ENCODE measurements at regions not wholly inside any gene's neighbourhood (a gene's known extent, or its start where the extent isn't known, plus 50 kb on each side); places are given as distances from the start of the nearest gene placed in this dataset.

DNA sequence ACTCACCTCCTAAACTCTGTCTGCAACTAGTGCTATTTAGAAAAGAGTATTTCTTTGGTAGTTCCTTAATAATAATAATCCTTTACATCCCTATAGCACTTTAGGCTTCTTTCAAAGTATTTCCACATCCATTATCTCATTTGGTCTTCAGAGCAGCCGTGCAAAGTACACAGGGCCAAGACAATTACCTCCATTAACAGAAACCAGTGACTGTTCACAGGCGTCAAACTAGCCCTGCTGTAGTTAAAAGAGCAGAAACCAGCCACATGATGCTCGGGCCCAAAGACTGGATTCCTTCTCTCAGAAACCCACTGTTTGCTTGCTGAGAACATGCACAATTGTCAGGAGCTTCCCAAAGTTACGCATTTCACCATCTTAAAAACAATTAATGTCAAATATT is 396.0 kb upstream of the DAB1 start:
- peak in 1 of 2 donors; percentile 71 for DNase-seq
- Histone ChIP-seq H3K4me1 (ENCODE audit: control insufficient read depth in 3 of 3, insufficient read depth in 2 of 3, low read depth in 1 of 3, low read length in 2 of 3) (no peaks in the 10 kb centered on the region), H3K36me3 (ENCODE audit: control insufficient read depth in 3 of 3, insufficient read depth in 2 of 3, low read depth in 1 of 3, low read length in 3 of 3) (no peaks in the 10 kb centered on the region), H3K4me3 (ENCODE audit: low read depth in 1 of 3, low read length in 3 of 3) (no peak overlapping the region), H3K9me3 (ENCODE audit: control insufficient read depth in 2 of 2, insufficient read depth in 1 of 2, low read depth in 1 of 2, low read length in 1 of 2) (no peaks in the 10 kb centered on the region), H3K27ac (ENCODE audit: low read depth in 1 of 3, low read length in 2 of 3) (no peak overlapping the region), H3K27me3 (ENCODE audit: control insufficient read depth in 3 of 3, insufficient read depth in 3 of 3, low read length in 3 of 3) (no peaks in the 10 kb centered on the region)
- WGBS, 3 donors, result 29 to 42% (median 32%) methylated on average over 4 of the region's 4 CpGs
- FAIRE-seq, result no peak

DNA sequence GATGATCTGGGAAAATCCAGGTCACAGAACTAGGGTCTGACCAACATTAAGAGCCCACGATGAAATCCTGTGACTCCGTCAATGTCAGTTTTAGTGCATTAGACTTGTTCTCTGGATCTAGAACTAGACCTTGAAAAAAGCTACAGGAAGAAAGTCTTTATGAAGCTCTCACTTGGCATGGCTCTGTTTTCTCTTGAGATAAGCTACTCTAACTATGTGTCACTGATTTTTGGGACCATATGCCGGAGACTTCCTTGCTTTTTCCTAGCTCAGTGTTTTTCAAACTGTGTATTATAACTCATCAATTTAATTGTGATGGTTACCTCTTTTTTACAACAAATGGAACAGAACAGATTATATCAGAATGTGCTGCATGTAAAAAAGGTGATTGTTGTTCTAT is 379.7 kb upstream of the DAB1 start:
- H3K27ac ChIP-seq (ENCODE audit: low read depth in 1 of 3, low read length in 2 of 3), result no peak overlapping the region
- no peaks in the 10 kb centered on the region for H3K27me3 ChIP-seq (ENCODE audit: control insufficient read depth in 3 of 3, insufficient read depth in 3 of 3, low read length in 3 of 3)
- H3K9me3 ChIP-seq (ENCODE audit: control insufficient read depth in 2 of 2, insufficient read depth in 1 of 2, low read depth in 1 of 2, low read length in 1 of 2), result no peaks in the 10 kb centered on the region
- H3K36me3 ChIP-seq (ENCODE audit: control insufficient read depth in 3 of 3, insufficient read depth in 2 of 3, low read depth in 1 of 3, low read length in 3 of 3), result no peaks in the 10 kb centered on the region
- no peaks in the 10 kb centered on the region for H3K4me1 ChIP-seq (ENCODE audit: control insufficient read depth in 3 of 3, insufficient read depth in 2 of 3, low read depth in 1 of 3, low read length in 2 of 3)
- DNase-seq, result no peak
- H3K4me3 ChIP-seq (ENCODE audit: low read depth in 1 of 3, low read length in 3 of 3), result no peak overlapping the region
- no peak for FAIRE-seq
- 92 to 94% (median 93%) methylated on average over 3 of the region's 3 CpGs for WGBS, 3 donors

DNA sequence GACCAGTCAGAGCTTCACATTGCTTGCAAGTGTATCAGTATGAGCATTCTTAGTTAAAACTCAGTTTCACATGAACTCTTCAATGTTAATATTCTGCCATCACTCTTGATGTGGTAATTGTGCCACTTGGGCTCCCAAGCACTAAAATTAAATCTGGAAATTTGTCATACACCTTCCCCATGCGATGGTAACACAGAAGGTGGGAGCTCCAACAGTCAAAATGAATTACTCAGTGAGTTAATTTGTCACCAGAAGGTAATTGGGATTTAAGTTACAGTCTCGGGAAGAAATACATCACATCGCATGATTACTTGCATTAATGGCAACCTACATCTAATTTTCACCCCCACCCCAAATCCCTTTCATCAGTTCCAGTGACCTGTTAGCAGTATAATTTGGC is 376.5 kb upstream of the DAB1 start:
- Histone ChIP-seq H3K36me3 (ENCODE audit: control insufficient read depth in 3 of 3, insufficient read depth in 2 of 3, low read depth in 1 of 3, low read length in 3 of 3) (no peaks in the 10 kb centered on the region), H3K27ac (ENCODE audit: low read depth in 1 of 3, low read length in 2 of 3) (no peak overlapping the region), H3K27me3 (ENCODE audit: control insufficient read depth in 3 of 3, insufficient read depth in 3 of 3, low read length in 3 of 3) (no peaks in the 10 kb centered on the region), H3K4me1 (ENCODE audit: control insufficient read depth in 3 of 3, insufficient read depth in 2 of 3, low read depth in 1 of 3, low read length in 2 of 3) (no peaks in the 10 kb centered on the region), H3K9me3 (ENCODE audit: control insufficient read depth in 2 of 2, insufficient read depth in 1 of 2, low read depth in 1 of 2, low read length in 1 of 2) (no peaks in the 10 kb centered on the region), H3K4me3 (ENCODE audit: low read depth in 1 of 3, low read length in 3 of 3) (no peak overlapping the region)
- DNase-seq (no peak), FAIRE-seq (no peak)
- WGBS, 3 donors, result 74 to 88% (median 87%) methylated on average over 3 of the region's 3 CpGs

DNA sequence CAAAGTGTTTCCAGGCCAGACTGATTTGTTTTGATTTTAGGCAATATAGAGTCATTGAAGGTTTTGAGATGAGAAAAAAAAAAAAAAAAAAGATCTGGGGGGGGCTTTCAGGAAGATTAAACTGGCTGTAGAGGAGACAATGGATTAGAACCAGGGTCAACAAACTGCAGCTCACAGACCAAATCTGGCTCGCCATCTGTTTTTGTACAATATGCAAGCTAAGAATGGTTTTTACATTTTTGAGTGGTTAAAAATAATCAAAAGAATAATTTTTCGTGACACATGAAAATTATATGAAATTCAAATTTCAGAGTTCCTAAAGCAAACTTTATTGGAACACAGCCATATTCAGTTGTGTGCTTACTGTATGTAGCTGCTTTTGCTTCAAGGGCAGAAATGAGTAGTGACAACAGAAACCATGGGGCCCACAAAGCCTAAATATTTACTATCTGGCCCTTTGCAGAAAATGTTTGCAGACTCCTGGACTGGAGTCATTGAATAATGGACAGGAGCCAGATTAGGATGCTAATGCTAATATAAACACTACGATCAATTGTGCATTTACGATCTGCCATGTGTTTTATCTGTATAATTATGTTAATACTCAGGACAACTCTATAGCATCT is 375.7 kb upstream of the DAB1 start:
- Histone ChIP-seq H3K9me3 (ENCODE audit: control insufficient read depth in 2 of 2, insufficient read depth in 1 of 2, low read depth in 1 of 2, low read length in 1 of 2) (no peaks in the 10 kb centered on the region), H3K36me3 (ENCODE audit: control insufficient read depth in 3 of 3, insufficient read depth in 2 of 3, low read depth in 1 of 3, low read length in 3 of 3) (no peaks in the 10 kb centered on the region), H3K4me1 (ENCODE audit: control insufficient read depth in 3 of 3, insufficient read depth in 2 of 3, low read depth in 1 of 3, low read length in 2 of 3) (no peaks in the 10 kb centered on the region), H3K27ac (ENCODE audit: low read depth in 1 of 3, low read length in 2 of 3) (no peak overlapping the region), H3K4me3 (ENCODE audit: low read depth in 1 of 3, low read length in 3 of 3) (no peak overlapping the region), H3K27me3 (ENCODE audit: control insufficient read depth in 3 of 3, insufficient read depth in 3 of 3, low read length in 3 of 3) (no peaks in the 10 kb centered on the region)
- DNase-seq (no peak), FAIRE-seq (no peak)
- WGBS, 3 donors, result 32 to 47% (median 46%) methylated on average over 4 of the region's 4 CpGs

DNA sequence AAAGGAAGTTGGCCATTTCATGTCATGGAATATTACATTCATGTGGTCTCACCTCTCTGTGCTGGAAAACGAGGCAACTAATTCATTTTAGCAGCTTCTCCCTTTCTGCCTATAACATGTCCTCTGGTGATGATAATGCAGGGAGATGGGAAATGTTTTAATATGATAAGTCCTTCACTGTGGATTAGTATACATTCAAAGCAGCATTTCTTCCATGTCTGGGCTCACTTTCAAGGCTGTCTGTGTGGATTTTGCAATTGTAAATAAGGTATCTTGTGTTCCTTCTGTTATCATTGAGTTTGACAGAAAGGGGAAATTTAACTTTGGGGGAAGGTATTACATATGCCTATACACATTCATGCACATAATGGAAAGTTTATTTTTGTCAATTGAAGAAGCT is 374.7 kb upstream of the DAB1 start:
- FAIRE-seq (no peak), DNase-seq (no peak)

DNA sequence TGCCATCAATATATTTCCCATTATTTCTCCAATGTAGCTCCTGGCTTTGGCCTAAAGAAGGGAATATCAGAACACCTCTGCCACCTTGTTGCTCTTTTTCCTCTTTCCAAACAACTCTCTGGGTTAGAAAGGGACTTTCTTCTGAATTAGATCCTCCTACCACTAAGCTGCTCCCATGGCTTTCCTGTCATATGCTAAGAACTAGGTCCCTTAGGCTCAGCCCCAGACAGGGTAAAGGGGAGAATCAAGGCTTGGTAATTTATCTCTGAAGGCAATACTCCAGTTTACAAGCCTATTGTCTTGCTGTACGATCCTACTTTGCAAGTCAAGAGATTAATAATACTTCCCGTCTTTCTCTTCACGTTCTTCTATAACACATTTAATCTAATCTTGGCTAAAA is 373.2 kb upstream of the DAB1 start:
- H3K9me3 ChIP-seq (ENCODE audit: control insufficient read depth in 2 of 2, insufficient read depth in 1 of 2, low read depth in 1 of 2, low read length in 1 of 2), result no peaks in the 10 kb centered on the region
- H3K4me1 ChIP-seq (ENCODE audit: control insufficient read depth in 3 of 3, insufficient read depth in 2 of 3, low read depth in 1 of 3, low read length in 2 of 3), result no peaks in the 10 kb centered on the region
- peaks cover 0 to 2% (median 0%) of the 10 kb centered on the region in 3 donors for H3K27me3 ChIP-seq (ENCODE audit: control insufficient read depth in 3 of 3, insufficient read depth in 3 of 3, low read length in 3 of 3)
- H3K36me3 ChIP-seq (ENCODE audit: control insufficient read depth in 3 of 3, insufficient read depth in 2 of 3, low read depth in 1 of 3, low read length in 3 of 3), result no peaks in the 10 kb centered on the region
- WGBS, 3 donors, result 44 to 58% (median 48%) methylated on average over 3 of the region's 3 CpGs
- DNase-seq (no peak), FAIRE-seq (no peak)
- no peak overlapping the region for H3K4me3 ChIP-seq (ENCODE audit: low read depth in 1 of 3, low read length in 3 of 3)
- H3K27ac ChIP-seq (ENCODE audit: low read depth in 1 of 3, low read length in 2 of 3), result no peak overlapping the region

More for the DNA sequence above, 374.7 kb upstream of the DAB1 start:
- 31 to 56% (median 48%) methylated on average over 1 of the region's 1 CpG for WGBS, 3 donors
- Histone ChIP-seq H3K27me3 (ENCODE audit: control insufficient read depth in 3 of 3, insufficient read depth in 3 of 3, low read length in 3 of 3) (no peaks in the 10 kb centered on the region), H3K4me3 (ENCODE audit: low read depth in 1 of 3, low read length in 3 of 3) (no peak overlapping the region), H3K27ac (ENCODE audit: low read depth in 1 of 3, low read length in 2 of 3) (no peak overlapping the region), H3K9me3 (ENCODE audit: control insufficient read depth in 2 of 2, insufficient read depth in 1 of 2, low read depth in 1 of 2, low read length in 1 of 2) (no peaks in the 10 kb centered on the region), H3K36me3 (ENCODE audit: control insufficient read depth in 3 of 3, insufficient read depth in 2 of 3, low read depth in 1 of 3, low read length in 3 of 3) (no peaks in the 10 kb centered on the region), H3K4me1 (ENCODE audit: control insufficient read depth in 3 of 3, insufficient read depth in 2 of 3, low read depth in 1 of 3, low read length in 2 of 3) (no peaks in the 10 kb centered on the region)

DNA sequence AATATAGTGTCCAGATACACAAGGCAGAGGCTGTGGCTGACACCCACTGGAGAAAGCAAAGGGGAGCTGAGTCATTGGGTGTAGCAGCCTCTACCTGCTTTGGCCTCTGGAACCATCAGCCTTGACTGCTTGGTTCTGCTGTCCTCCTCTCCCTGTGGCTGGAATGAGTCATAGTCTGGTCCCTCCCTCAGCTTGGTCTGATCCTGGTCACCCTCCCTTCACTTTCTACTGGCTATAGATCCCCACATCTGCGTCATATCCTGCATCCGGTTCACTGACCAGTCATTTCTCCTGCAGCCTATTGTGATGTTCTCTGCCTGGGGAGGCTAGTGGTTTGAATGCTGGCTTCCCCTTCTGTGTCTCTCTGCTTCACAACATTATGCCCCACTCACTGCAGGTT is 372.8 kb upstream of the DAB1 start:
- H3K4me1 ChIP-seq (ENCODE audit: control insufficient read depth in 3 of 3, insufficient read depth in 2 of 3, low read depth in 1 of 3, low read length in 2 of 3), result no peaks in the 10 kb centered on the region
- no peak overlapping the region for H3K27ac ChIP-seq (ENCODE audit: low read depth in 1 of 3, low read length in 2 of 3)
- no peaks in the 10 kb centered on the region for H3K9me3 ChIP-seq (ENCODE audit: control insufficient read depth in 2 of 2, insufficient read depth in 1 of 2, low read depth in 1 of 2, low read length in 1 of 2)
- no peaks in the 10 kb centered on the region for H3K36me3 ChIP-seq (ENCODE audit: control insufficient read depth in 3 of 3, insufficient read depth in 2 of 3, low read depth in 1 of 3, low read length in 3 of 3)
- H3K27me3 ChIP-seq (ENCODE audit: control insufficient read depth in 3 of 3, insufficient read depth in 3 of 3, low read length in 3 of 3), result peaks cover 0 to 2% (median 0%) of the 10 kb centered on the region in 3 donors
- WGBS, 3 donors, result 70 to 92% (median 87%) methylated on average over 2 of the region's 2 CpGs
- no peak overlapping the region for H3K4me3 ChIP-seq (ENCODE audit: low read depth in 1 of 3, low read length in 3 of 3)
- FAIRE-seq (no peak), DNase-seq (no peak)

DNA sequence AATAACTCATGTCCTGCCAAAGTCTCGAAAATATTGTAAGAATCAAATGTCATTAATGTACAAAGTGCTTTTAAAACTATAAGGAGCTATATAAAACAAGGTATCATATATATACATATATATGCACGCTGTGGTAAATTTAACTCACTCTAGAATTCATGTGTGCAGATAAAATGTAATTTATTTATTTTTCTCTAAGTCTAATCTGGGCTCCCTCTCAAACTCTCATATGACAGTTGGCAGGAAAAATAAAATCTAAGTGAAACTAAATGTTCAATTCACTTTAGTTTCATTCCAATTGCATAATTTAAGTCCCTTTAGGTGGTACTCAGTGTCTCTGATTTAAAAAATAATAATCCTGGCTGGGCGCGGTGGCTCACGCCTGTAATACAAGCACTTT is 372.0 kb upstream of the DAB1 start:
- FAIRE-seq (no peak), DNase-seq (no peak)
- H3K9me3 ChIP-seq (ENCODE audit: control insufficient read depth in 2 of 2, insufficient read depth in 1 of 2, low read depth in 1 of 2, low read length in 1 of 2), result no peaks in the 10 kb centered on the region
- 77 to 82% (median 80%) methylated on average over 5 of the region's 5 CpGs for WGBS, 3 donors
- H3K4me3 ChIP-seq (ENCODE audit: low read depth in 1 of 3, low read length in 3 of 3), result no peak overlapping the region
- H3K4me1 ChIP-seq (ENCODE audit: control insufficient read depth in 3 of 3, insufficient read depth in 2 of 3, low read depth in 1 of 3, low read length in 2 of 3), result no peaks in the 10 kb centered on the region
- peaks cover 0 to 2% (median 0%) of the 10 kb centered on the region in 3 donors for H3K27me3 ChIP-seq (ENCODE audit: control insufficient read depth in 3 of 3, insufficient read depth in 3 of 3, low read length in 3 of 3)
- H3K36me3 ChIP-seq (ENCODE audit: control insufficient read depth in 3 of 3, insufficient read depth in 2 of 3, low read depth in 1 of 3, low read length in 3 of 3), result no peaks in the 10 kb centered on the region
- H3K27ac ChIP-seq (ENCODE audit: low read depth in 1 of 3, low read length in 2 of 3), result no peak overlapping the region

DNA sequence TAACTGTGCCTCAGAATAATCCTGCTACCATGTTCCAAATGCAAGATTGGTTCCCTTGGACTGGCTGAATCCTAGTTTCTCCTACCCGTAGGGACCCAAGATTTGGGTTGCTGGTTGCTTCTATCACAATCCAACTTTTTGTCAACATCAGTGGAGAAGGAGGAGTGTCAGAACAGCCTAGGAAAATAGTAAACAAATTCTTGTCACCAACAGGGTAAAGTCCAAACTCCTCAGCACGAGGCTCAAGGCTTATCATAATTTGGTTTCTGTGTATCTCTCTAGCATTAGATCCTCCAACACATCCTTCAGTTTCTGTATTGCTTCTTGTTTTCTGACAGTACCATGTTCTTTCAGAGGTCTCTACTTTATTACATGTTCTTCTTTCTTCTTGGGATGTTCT is 370.2 kb upstream of the DAB1 start:
- no peak for FAIRE-seq
- no peak overlapping the region for H3K4me3 ChIP-seq (ENCODE audit: low read depth in 1 of 3, low read length in 3 of 3)

More for the DNA sequence above, 370.2 kb upstream of the DAB1 start:
- Histone ChIP-seq H3K9me3 (ENCODE audit: control insufficient read depth in 2 of 2, insufficient read depth in 1 of 2, low read depth in 1 of 2, low read length in 1 of 2) (no peaks in the 10 kb centered on the region), H3K36me3 (ENCODE audit: control insufficient read depth in 3 of 3, insufficient read depth in 2 of 3, low read depth in 1 of 3, low read length in 3 of 3) (no peaks in the 10 kb centered on the region), H3K27ac (ENCODE audit: low read depth in 1 of 3, low read length in 2 of 3) (no peak overlapping the region), H3K4me1 (ENCODE audit: control insufficient read depth in 3 of 3, insufficient read depth in 2 of 3, low read depth in 1 of 3, low read length in 2 of 3) (no peaks in the 10 kb centered on the region), H3K27me3 (ENCODE audit: control insufficient read depth in 3 of 3, insufficient read depth in 3 of 3, low read length in 3 of 3) (peaks cover 0 to 2% (median 0%) of the 10 kb centered on the region in 3 donors)
- WGBS, 3 donors, result 32 to 58% (median 49%) methylated on average over 2 of the region's 2 CpGs
- no peak for DNase-seq

Measured in small intestine (tissue), 7 donors.